ENCODE measurements at regions not wholly inside any gene's neighbourhood (a gene's known extent, or its start where the extent isn't known, plus 50 kb on each side); places are given as distances from the start of the nearest gene placed in this dataset.

DNA sequence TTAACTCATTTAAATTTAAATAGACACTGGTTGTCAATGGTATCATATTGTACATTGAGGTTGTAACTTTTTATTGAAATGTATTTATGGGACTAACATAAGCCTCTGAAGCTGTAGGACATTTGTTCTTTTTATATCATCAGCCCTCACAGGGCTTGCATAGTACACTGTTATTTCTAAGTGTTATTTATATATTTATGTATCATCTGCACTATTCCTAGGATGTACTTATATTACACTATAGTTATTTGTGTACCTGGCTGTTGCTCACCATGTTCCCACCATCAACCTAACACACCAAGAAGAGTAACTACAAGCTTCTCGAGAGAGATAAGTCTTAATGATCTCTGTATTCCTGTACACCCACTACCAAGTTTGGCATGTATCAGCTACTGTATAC, 224.7 kb downstream of the PPP1R3A start:
- H3K36me3 ChIP-seq (replicated peaks): no peaks in the 10 kb centered on the region
- H3K27ac ChIP-seq: no peak overlapping the region
- no peak overlapping the region for H3K4me3 ChIP-seq (ENCODE audit: low read depth, low read length)
- TF ChIP-seq, protein P1, sequence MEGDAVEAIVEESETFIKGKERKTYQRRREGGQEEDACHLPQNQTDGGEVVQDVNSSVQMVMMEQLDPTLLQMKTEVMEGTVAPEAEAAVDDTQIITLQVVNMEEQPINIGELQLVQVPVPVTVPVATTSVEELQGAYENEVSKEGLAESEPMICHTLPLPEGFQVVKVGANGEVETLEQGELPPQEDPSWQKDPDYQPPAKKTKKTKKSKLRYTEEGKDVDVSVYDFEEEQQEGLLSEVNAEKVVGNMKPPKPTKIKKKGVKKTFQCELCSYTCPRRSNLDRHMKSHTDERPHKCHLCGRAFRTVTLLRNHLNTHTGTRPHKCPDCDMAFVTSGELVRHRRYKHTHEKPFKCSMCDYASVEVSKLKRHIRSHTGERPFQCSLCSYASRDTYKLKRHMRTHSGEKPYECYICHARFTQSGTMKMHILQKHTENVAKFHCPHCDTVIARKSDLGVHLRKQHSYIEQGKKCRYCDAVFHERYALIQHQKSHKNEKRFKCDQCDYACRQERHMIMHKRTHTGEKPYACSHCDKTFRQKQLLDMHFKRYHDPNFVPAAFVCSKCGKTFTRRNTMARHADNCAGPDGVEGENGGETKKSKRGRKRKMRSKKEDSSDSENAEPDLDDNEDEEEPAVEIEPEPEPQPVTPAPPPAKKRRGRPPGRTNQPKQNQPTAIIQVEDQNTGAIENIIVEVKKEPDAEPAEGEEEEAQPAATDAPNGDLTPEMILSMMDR (IDR thresholded peaks at IDR 0.05; ENCODE audit: low read depth, low read length, missing control alignments): no peak
- DNase-seq: no peak
- in situ Hi-C loops (cut with HindIII; ENCODE audit: low pct_ligation_motif_present, low sequenced_read_pairs): no loop called here
- H3K27me3 ChIP-seq (replicated peaks): no peaks in the 10 kb centered on the region

DNA sequence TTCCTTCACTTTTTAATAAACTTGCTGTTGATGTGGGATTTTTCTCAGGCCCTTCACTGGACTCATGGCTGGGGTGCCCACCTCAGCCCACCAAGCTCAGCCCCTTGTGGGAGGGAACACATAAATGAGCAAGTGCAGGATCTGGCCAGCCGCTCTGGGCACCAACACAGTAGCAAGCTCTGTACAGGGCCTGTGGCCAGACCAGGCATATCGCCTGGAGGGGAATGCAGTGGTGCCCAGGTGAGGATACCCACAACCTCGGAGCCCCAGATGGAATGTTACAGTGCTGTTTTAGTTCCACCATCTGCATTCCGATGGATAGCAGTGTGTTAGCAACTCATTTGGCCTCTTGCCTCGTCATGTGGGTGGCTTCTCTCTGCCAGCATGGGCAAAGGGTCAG, 234.6 kb downstream of the PPP1R3A start:
- TF ChIP-seq, protein P1 (IDR thresholded peaks at IDR 0.05; ENCODE audit: low read depth, low read length, missing control alignments): no peak
- H3K27ac ChIP-seq: no peak overlapping the region
- no peak for DNase-seq
- in situ Hi-C loops (cut with HindIII; ENCODE audit: low pct_ligation_motif_present, low sequenced_read_pairs): no loop called here
- H3K36me3 ChIP-seq (replicated peaks): no peaks in the 10 kb centered on the region
- H3K27me3 ChIP-seq (replicated peaks): no peaks in the 10 kb centered on the region
- no peak overlapping the region for H3K4me3 ChIP-seq (ENCODE audit: low read depth, low read length)

DNA sequence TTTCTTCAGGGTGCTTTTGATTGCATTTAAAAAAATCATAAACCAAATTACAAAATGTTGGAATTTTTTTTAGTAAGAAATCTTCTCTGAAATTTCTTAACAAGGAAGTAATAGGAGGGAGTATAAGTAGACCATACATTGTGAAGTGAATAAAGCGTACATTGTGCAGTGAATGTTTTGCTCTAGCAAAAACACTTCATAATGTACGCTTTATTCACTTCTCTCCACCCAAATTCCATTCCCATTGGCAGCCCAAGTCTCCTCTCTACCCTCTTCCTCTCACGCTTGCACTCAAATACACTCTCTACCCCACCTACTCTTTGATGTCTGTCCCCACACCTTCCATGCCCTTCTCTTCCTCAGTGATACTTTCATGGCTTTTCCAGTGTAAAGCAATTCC, 241.0 kb downstream of the PPP1R3A start:
- in situ Hi-C loops (cut with HindIII; ENCODE audit: low pct_ligation_motif_present, low sequenced_read_pairs): no loop called here
- no peaks in the 10 kb centered on the region for H3K27me3 ChIP-seq (replicated peaks)
- TF ChIP-seq, protein P1 (IDR thresholded peaks at IDR 0.05; ENCODE audit: low read depth, low read length, missing control alignments): no peak
- H3K36me3 ChIP-seq (replicated peaks): no peaks in the 10 kb centered on the region
- no peak overlapping the region for H3K27ac ChIP-seq
- no peak for DNase-seq
- H3K4me3 ChIP-seq (ENCODE audit: low read depth, low read length): no peak overlapping the region

DNA sequence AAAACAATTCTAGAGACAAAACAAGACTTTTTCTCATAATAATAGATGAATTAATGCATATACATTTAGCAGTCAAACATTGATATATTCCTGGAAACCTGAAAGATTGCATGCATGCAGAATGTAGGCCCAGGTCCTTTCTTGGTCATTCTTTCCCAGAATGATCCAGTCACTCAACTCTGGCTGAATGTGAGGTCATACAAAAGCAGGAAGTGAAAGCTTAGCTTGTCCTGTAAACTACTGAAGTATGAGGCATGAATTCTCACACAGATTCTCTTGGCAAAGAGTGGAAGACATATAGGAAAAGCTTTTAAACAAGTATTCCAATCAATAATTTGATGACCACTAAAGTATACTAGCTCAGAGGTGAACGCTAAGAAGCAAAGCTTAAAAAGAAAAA, 253.9 kb downstream of the PPP1R3A start:
- TF ChIP-seq, protein P1 (IDR thresholded peaks at IDR 0.05; ENCODE audit: low read depth, low read length, missing control alignments): no peak
- Histone ChIP-seq H3K27ac (no peak overlapping the region), H3K36me3 (replicated peaks) (no peaks in the 10 kb centered on the region), H3K4me3 (ENCODE audit: low read depth, low read length) (no peak overlapping the region), H3K27me3 (replicated peaks) (no peaks in the 10 kb centered on the region)
- in situ Hi-C loops (cut with HindIII; ENCODE audit: low pct_ligation_motif_present, low sequenced_read_pairs): no loop called here
- DNase-seq: no peak

DNA sequence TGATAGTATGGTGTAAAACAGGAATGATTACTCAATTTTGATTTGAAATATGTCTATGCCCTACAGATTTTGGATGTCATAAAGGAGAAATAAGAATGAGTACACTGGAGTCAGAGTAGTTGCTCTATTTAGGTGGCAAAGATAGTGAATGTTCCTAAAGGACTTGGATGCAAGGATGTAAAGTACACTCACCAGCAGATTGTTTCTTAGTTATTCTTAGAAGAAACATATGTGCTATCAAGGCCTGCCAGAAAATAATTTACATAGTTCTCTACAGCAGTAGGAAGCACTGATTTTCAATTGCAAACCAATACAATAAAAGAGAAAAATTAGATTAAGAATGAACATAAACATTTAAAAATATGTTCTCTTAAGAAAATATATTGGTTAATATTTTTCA, 259.4 kb downstream of the PPP1R3A start:
- Histone ChIP-seq H3K27ac (no peak overlapping the region), H3K27me3 (replicated peaks) (no peaks in the 10 kb centered on the region), H3K4me3 (ENCODE audit: low read depth, low read length) (no peak overlapping the region), H3K36me3 (replicated peaks) (no peaks in the 10 kb centered on the region)
- TF ChIP-seq, protein P1 (IDR thresholded peaks at IDR 0.05; ENCODE audit: low read depth, low read length, missing control alignments): no peak
- DNase-seq: no peak
- in situ Hi-C loops (cut with HindIII; ENCODE audit: low pct_ligation_motif_present, low sequenced_read_pairs): no loop called here

DNA sequence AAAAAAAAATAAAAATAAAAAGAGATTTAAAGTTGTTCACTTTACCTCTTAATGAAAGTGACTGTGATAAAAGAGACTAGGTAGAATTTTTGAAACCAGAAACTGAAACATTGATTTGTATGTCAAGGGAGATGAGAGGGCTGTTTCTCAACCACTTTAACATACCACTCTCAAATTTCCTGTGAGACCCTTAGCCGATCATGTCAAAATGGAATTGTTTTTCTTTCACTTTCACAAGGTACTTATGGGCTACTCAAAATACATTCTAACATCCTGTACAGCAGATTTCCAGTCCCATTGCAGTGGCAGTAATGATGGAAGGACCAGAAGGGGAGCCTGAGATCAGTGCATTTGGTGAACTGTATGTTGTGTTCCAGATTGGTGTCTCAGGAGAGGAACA, 261.2 kb downstream of the PPP1R3A start:
- Histone ChIP-seq H3K27ac (no peak overlapping the region), H3K4me3 (ENCODE audit: low read depth, low read length) (no peak overlapping the region), H3K36me3 (replicated peaks) (no peaks in the 10 kb centered on the region), H3K27me3 (replicated peaks) (no peaks in the 10 kb centered on the region)
- TF ChIP-seq, protein P1 (IDR thresholded peaks at IDR 0.05; ENCODE audit: low read depth, low read length, missing control alignments): no peak
- DNase-seq: no peak
- in situ Hi-C loops (cut with HindIII; ENCODE audit: low pct_ligation_motif_present, low sequenced_read_pairs): no loop called here

Data from brain microvascular endothelial cell (primary cell).